HG03565 (cell line): ENCODE measurements at regions not wholly inside any gene's neighbourhood (a gene's known extent, or its start where the extent isn't known, plus 50 kb on each side); places are given as distances from the start of the nearest gene placed in this dataset.

ENCODE experiments used
- ATAC-seq: cut with Tn5 transposase; IDR thresholded peaks from one replicate; pipeline ENCODE4 v1.9.1; 2021; ENCODE audit warnings: mild to moderate bottlenecking, moderate library complexity; ENCODE audit not compliant: unreplicated experiment

- ATAC-seq, result no peak
Observed at GRCh38 chr15:97141871-97142270, 811.4 kb downstream of the NR2F2 start.

GRCh38 chr15:97143592-97144376 lies 813.3 kb downstream of the NR2F2 start:
- no peak for ATAC-seq

GRCh38 chr15:97144377-97144711 lies 813.8 kb downstream of the NR2F2 start:
- ATAC-seq, result no peak

GRCh38 chr15:97146929-97147870 lies 813.3 kb upstream of the ARRDC4 start:
- ATAC-seq, result no peak

- no peak for ATAC-seq
Observed at GRCh38 chr15:97153356-97153965, 807.0 kb upstream of the ARRDC4 start.

- no peak for ATAC-seq
Observed at GRCh38 chr15:97156739-97157265, 803.7 kb upstream of the ARRDC4 start.

GRCh38 chr15:97162805-97163495 lies 797.6 kb upstream of the ARRDC4 start:
- ATAC-seq, result no peak

GRCh38 chr15:97165205-97165604 lies 795.3 kb upstream of the ARRDC4 start:
- ATAC-seq, result no peak

GRCh38 chr15:97168704-97169475 lies 791.6 kb upstream of the ARRDC4 start:
- ATAC-seq, result no peak

- no peak for ATAC-seq
Observed at GRCh38 chr15:97171556-97171955, 788.9 kb upstream of the ARRDC4 start.

- no peak for ATAC-seq
Observed at GRCh38 chr15:97174886-97175540, 785.5 kb upstream of the ARRDC4 start.

- no peak for ATAC-seq
Observed at GRCh38 chr15:97177151-97177577, 783.3 kb upstream of the ARRDC4 start.

GRCh38 chr15:97182581-97182980 lies 777.9 kb upstream of the ARRDC4 start:
- no peak for ATAC-seq

- no peak for ATAC-seq
Observed at GRCh38 chr15:97189162-97189780, 771.2 kb upstream of the ARRDC4 start.

- ATAC-seq, result no peak
Observed at GRCh38 chr15:97194750-97195149, 765.8 kb upstream of the ARRDC4 start.

- no peak for ATAC-seq
Observed at GRCh38 chr15:97196048-97197014, 764.2 kb upstream of the ARRDC4 start.

GRCh38 chr15:97199393-97200051 lies 761.0 kb upstream of the ARRDC4 start:
- ATAC-seq, result no peak
